ENCODE measurements at regions not wholly inside any gene's neighbourhood (a gene's known extent, or its start where the extent isn't known, plus 50 kb on each side); places are given as distances from the start of the nearest gene placed in this dataset.

GRCh38 chr10:4658777-4659176 lies 167.2 kb upstream of the AKR1E2 start (continued):
- TF ChIP-seq ARID4B (CRISPR knock-in tag; IDR thresholded peaks at IDR 0.05; ENCODE audit: borderline replicate concordance): no peak
- TF ChIP-seq NR2C2 (CRISPR knock-in tag; IDR thresholded peaks at IDR 0.05): no peak

DNA sequence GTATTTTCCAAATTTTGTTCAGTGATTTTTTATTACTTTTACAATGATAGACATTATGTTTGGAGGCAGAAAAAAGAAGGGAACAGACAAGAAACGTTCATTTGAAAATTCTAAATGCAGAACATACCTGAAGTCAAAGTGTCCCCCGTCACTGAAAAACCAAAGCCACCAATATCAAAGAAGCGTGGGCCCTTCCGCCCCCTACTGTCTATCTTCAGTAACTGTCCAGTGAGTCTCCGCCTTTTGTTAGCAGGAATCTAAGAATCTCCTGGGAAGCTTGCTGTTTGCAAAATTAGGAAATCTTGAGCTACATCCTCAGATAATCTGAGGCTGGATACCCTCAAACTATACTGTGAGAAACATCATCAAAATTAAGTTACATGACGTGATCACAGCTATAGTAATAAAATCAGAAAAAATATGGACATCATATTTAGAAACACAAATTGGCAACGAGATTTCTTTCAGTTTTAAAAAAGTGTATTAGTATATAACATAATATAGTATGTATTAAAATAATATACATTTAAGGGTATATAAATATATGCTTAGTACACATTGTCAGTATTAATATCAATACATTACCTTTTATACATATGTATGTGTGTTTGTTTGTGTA lies 169.3 kb upstream of the AKR1E2 start:
- peak; percentile 75 for ATAC-seq
- CTCF ChIA-PET: interaction anchor here (0.6 to 1.0 kb wide), 10 partner anchors 13 to 265 kb away, joined by 3 read pairs; no protein-coding TSS in a partner anchor

GRCh38 chr10:4655879-4656278 lies 170.1 kb upstream of the AKR1E2 start:
- TF ChIP-seq SMAD4 (CRISPR knock-in tag; IDR thresholded peaks at IDR 0.05): no peak
- TF ChIP-seq CREB1 (CRISPR knock-in tag; IDR thresholded peaks at IDR 0.05): no peak
- no peak for TF ChIP-seq ZNF219 (CRISPR knock-in tag; IDR thresholded peaks at IDR 0.05; ENCODE audit: borderline replicate concordance)
- TF ChIP-seq TP53 (CRISPR knock-in tag; IDR thresholded peaks at IDR 0.05): no peak
- TF ChIP-seq TEAD1 (CRISPR knock-in tag; IDR thresholded peaks at IDR 0.05): no peak
- TF ChIP-seq, protein P1, sequence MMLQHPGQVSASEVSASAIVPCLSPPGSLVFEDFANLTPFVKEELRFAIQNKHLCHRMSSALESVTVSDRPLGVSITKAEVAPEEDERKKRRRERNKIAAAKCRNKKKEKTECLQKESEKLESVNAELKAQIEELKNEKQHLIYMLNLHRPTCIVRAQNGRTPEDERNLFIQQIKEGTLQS (CRISPR knock-in tag; conservative IDR thresholded peaks at IDR 0.05): no peak
- no peak for TF ChIP-seq ZNF138 (CRISPR knock-in tag; conservative IDR thresholded peaks at IDR 0.05)
- TF ChIP-seq RELA (CRISPR knock-in tag; IDR thresholded peaks at IDR 0.05; ENCODE audit: borderline replicate concordance): no peak
- TF ChIP-seq ZNF121 (CRISPR knock-in tag; IDR thresholded peaks at IDR 0.05): no peak
- TF ChIP-seq GABPB1 (CRISPR knock-in tag; IDR thresholded peaks at IDR 0.05): no peak
- no peak for TF ChIP-seq GTF2I (CRISPR knock-in tag; conservative IDR thresholded peaks at IDR 0.05)
- TF ChIP-seq, protein P2, sequence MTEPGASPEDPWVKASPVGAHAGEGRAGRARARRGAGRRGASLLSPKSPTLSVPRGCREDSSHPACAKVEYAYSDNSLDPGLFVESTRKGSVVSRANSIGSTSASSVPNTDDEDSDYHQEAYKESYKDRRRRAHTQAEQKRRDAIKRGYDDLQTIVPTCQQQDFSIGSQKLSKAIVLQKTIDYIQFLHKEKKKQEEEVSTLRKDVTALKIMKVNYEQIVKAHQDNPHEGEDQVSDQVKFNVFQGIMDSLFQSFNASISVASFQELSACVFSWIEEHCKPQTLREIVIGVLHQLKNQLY (CRISPR knock-in tag; IDR thresholded peaks at IDR 0.05): no peak
- TF ChIP-seq, protein P3, sequence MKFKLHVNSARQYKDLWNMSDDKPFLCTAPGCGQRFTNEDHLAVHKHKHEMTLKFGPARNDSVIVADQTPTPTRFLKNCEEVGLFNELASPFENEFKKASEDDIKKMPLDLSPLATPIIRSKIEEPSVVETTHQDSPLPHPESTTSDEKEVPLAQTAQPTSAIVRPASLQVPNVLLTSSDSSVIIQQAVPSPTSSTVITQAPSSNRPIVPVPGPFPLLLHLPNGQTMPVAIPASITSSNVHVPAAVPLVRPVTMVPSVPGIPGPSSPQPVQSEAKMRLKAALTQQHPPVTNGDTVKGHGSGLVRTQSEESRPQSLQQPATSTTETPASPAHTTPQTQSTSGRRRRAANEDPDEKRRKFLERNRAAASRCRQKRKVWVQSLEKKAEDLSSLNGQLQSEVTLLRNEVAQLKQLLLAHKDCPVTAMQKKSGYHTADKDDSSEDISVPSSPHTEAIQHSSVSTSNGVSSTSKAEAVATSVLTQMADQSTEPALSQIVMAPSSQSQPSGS (CRISPR knock-in tag; IDR thresholded peaks at IDR 0.05; ENCODE audit: borderline replicate concordance, low read depth): no peak
- TF ChIP-seq ZNF396 (CRISPR knock-in tag; IDR thresholded peaks at IDR 0.05; ENCODE audit: borderline replicate concordance): no peak
- peaks cover 20% of the 10 kb centered on the region for H3K4me1 Mint-ChIP-seq

More for the DNA sequence above, 169.3 kb upstream of the AKR1E2 start:
- H3K4me1 Mint-ChIP-seq: peaks cover 20% of the 10 kb centered on the region
- peak; percentile 44 for DNase-seq (ENCODE audit: low spot score)
- peaks cover 10% of the 10 kb centered on the region for H3K27me3 Mint-ChIP-seq (ENCODE audit: low read depth)
- TF ChIP-seq, protein P4, sequence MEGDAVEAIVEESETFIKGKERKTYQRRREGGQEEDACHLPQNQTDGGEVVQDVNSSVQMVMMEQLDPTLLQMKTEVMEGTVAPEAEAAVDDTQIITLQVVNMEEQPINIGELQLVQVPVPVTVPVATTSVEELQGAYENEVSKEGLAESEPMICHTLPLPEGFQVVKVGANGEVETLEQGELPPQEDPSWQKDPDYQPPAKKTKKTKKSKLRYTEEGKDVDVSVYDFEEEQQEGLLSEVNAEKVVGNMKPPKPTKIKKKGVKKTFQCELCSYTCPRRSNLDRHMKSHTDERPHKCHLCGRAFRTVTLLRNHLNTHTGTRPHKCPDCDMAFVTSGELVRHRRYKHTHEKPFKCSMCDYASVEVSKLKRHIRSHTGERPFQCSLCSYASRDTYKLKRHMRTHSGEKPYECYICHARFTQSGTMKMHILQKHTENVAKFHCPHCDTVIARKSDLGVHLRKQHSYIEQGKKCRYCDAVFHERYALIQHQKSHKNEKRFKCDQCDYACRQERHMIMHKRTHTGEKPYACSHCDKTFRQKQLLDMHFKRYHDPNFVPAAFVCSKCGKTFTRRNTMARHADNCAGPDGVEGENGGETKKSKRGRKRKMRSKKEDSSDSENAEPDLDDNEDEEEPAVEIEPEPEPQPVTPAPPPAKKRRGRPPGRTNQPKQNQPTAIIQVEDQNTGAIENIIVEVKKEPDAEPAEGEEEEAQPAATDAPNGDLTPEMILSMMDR (IDR thresholded peaks at IDR 0.05): peak; percentile 85
- TF ChIP-seq IRF1 (CRISPR knock-in tag; IDR thresholded peaks at IDR 0.05): no peak
- no peak overlapping the region for H3K4me3 Mint-ChIP-seq
- H3K9me3 Mint-ChIP-seq: no peaks in the 10 kb centered on the region
- POLR2A ChIA-PET: no interaction called here
- no peaks in the 10 kb centered on the region for H3K36me3 Mint-ChIP-seq
- H3K27ac Mint-ChIP-seq: no peak overlapping the region

More at GRCh38 chr10:4655879-4656278, 170.1 kb upstream of the AKR1E2 start:
- POLR2A ChIA-PET: no interaction called here
- H3K4me3 Mint-ChIP-seq: no peak overlapping the region
- H3K27ac Mint-ChIP-seq: no peak overlapping the region
- H3K36me3 Mint-ChIP-seq: no peaks in the 10 kb centered on the region
- H3K9me3 Mint-ChIP-seq: no peaks in the 10 kb centered on the region
- CTCF ChIA-PET: no interaction called here
- no peak for ATAC-seq
- H3K27me3 Mint-ChIP-seq (ENCODE audit: low read depth): peaks cover 12% of the 10 kb centered on the region
- no peak for DNase-seq (ENCODE audit: low spot score)
